ENCODE measurements at regions not wholly inside any gene's neighbourhood (a gene's known extent, or its start where the extent isn't known, plus 50 kb on each side); places are given as distances from the start of the nearest gene placed in this dataset.

DNA sequence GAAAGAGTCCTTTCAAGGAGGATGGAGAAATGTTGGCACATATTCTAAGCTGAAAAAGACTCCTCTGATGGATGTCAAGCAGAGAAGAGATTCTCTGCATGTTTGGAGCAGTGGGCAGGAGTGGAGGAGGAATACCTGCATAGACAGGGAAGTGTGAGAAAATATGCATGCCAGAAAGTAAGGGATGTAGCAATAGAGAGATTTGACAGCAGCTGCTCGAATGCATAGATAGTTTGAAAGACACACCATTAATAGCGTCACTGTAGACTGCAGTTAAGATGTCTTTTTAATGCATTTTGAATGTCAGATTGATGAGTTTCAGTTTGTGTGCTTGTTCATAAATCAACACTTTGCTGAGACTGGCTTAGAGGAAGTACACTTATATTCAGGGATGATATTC lies 169.9 kb upstream of the POT1 start:
- TF ChIP-seq, protein P1, sequence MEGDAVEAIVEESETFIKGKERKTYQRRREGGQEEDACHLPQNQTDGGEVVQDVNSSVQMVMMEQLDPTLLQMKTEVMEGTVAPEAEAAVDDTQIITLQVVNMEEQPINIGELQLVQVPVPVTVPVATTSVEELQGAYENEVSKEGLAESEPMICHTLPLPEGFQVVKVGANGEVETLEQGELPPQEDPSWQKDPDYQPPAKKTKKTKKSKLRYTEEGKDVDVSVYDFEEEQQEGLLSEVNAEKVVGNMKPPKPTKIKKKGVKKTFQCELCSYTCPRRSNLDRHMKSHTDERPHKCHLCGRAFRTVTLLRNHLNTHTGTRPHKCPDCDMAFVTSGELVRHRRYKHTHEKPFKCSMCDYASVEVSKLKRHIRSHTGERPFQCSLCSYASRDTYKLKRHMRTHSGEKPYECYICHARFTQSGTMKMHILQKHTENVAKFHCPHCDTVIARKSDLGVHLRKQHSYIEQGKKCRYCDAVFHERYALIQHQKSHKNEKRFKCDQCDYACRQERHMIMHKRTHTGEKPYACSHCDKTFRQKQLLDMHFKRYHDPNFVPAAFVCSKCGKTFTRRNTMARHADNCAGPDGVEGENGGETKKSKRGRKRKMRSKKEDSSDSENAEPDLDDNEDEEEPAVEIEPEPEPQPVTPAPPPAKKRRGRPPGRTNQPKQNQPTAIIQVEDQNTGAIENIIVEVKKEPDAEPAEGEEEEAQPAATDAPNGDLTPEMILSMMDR (IDR thresholded peaks at IDR 0.05), result no peak
- ChIA-PET POLR2A (no interaction called here), CTCF (no interaction called here)
- no peaks in the 10 kb centered on the region for H3K4me1 Mint-ChIP-seq (ENCODE audit: low read depth)
- H3K27ac Mint-ChIP-seq, result no peak overlapping the region
- Histone ChIP-seq H3K27me3 (ENCODE audit: control insufficient read depth in 1 of 2, insufficient read depth in 2 of 2, low read length in 2 of 2) (no peaks in the 10 kb centered on the region), H3K27ac (ENCODE audit: low read depth in 1 of 2, low read length in 2 of 2) (no peak overlapping the region), H3K4me3 (ENCODE audit: low read length) (no peak overlapping the region), H3K36me3 (ENCODE audit: insufficient read depth, low read length) (no peaks in the 10 kb centered on the region), H3K4me1 (ENCODE audit: insufficient read depth, low read length) (no peaks in the 10 kb centered on the region), H3K9me3 (ENCODE audit: control insufficient read depth in 1 of 2, insufficient read depth in 1 of 2, low read length in 2 of 2) (no peaks in the 10 kb centered on the region)
- H3K27me3 Mint-ChIP-seq, result no peaks in the 10 kb centered on the region
- ATAC-seq (ENCODE audit: poor library complexity) (no peak), DNase-seq (no peak)
- no peak overlapping the region for H3K4me3 Mint-ChIP-seq
- H3K9me3 Mint-ChIP-seq, result peaks cover 7% of the 10 kb centered on the region
- intact Hi-C loops (cut with DNase I, micrococcal nuclease), result no loop called here
- no peaks in the 10 kb centered on the region for H3K36me3 Mint-ChIP-seq (ENCODE audit: low read depth)

- no peak for DNase-seq
- ChIA-PET CTCF (interaction anchor here (0.6 kb wide), 1 partner anchor 469 kb away, joined by 3 read pairs; no protein-coding TSS in a partner anchor), POLR2A (no interaction called here)
- H3K4me3 Mint-ChIP-seq, result no peak overlapping the region
- Histone ChIP-seq H3K36me3 (ENCODE audit: insufficient read depth, low read length) (no peaks in the 10 kb centered on the region), H3K9me3 (ENCODE audit: control insufficient read depth in 1 of 2, insufficient read depth in 1 of 2, low read length in 2 of 2) (no peaks in the 10 kb centered on the region), H3K4me1 (ENCODE audit: insufficient read depth, low read length) (no peaks in the 10 kb centered on the region), H3K27ac (ENCODE audit: low read depth in 1 of 2, low read length in 2 of 2) (no peak overlapping the region), H3K27me3 (ENCODE audit: control insufficient read depth in 1 of 2, insufficient read depth in 2 of 2, low read length in 2 of 2) (no peaks in the 10 kb centered on the region), H3K4me3 (ENCODE audit: low read length) (no peak overlapping the region)
- no peaks in the 10 kb centered on the region for H3K36me3 Mint-ChIP-seq (ENCODE audit: low read depth)
- H3K4me1 Mint-ChIP-seq (ENCODE audit: low read depth), result no peaks in the 10 kb centered on the region
- H3K9me3 Mint-ChIP-seq, result peaks cover 2% of the 10 kb centered on the region
- ATAC-seq (ENCODE audit: poor library complexity), result no peak
- H3K27ac Mint-ChIP-seq, result no peak overlapping the region
- intact Hi-C loops (cut with DNase I, micrococcal nuclease), result no loop called here
- TF ChIP-seq, protein P1 (IDR thresholded peaks at IDR 0.05), result no peak
- H3K27me3 Mint-ChIP-seq, result no peaks in the 10 kb centered on the region
These were observed 168.8 kb upstream of the POT1 start for GRCh38 chr7:125098377-125098970.

DNA sequence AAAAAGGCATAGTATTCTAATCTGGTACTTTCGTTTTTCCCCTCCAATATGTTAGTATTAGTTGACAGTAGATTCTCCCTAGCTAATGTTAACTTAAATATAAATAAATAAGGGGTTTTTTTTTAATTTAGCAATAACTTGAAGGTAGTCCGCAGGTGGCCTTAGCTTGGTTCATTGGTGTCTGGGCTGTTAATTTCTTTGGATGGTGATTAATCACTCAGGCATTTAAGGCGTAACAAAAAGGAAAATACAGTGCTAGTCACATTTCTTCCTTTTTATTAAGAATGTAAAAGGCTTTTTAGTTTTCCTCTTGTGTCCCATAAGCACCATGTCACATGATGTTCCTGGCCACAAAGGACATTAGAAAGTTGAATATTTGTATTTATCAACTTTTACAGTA lies 161.0 kb upstream of the POT1 start:
- no peak overlapping the region for H3K4me3 Mint-ChIP-seq
- Histone ChIP-seq H3K27me3 (ENCODE audit: control insufficient read depth in 1 of 2, insufficient read depth in 2 of 2, low read length in 2 of 2) (no peaks in the 10 kb centered on the region), H3K9me3 (ENCODE audit: control insufficient read depth in 1 of 2, insufficient read depth in 1 of 2, low read length in 2 of 2) (no peaks in the 10 kb centered on the region), H3K27ac (ENCODE audit: low read depth in 1 of 2, low read length in 2 of 2) (no peak overlapping the region), H3K36me3 (ENCODE audit: insufficient read depth, low read length) (no peaks in the 10 kb centered on the region), H3K4me1 (ENCODE audit: insufficient read depth, low read length) (no peaks in the 10 kb centered on the region), H3K4me3 (ENCODE audit: low read length) (no peak overlapping the region)
- DNase-seq, result no peak
- no peaks in the 10 kb centered on the region for H3K9me3 Mint-ChIP-seq
- no peaks in the 10 kb centered on the region for H3K4me1 Mint-ChIP-seq (ENCODE audit: low read depth)
- TF ChIP-seq, protein P1 (IDR thresholded peaks at IDR 0.05), result no peak
- H3K36me3 Mint-ChIP-seq (ENCODE audit: low read depth), result no peaks in the 10 kb centered on the region
- H3K27me3 Mint-ChIP-seq, result no peaks in the 10 kb centered on the region
- no peak for ATAC-seq (ENCODE audit: poor library complexity)
- CTCF ChIA-PET, result no interaction called here
- POLR2A ChIA-PET, result no interaction called here
- H3K27ac Mint-ChIP-seq, result no peak overlapping the region
- intact Hi-C loops (cut with DNase I, micrococcal nuclease), result no loop called here

Data from CD4-positive, alpha-beta T cell (primary cell).